ENCODE measurements at regions not wholly inside any gene's neighbourhood (a gene's known extent, or its start where the extent isn't known, plus 50 kb on each side); places are given as distances from the start of the nearest gene placed in this dataset.

GRCh38 chr6:97885325-97885724, 602.3 kb upstream of the MMS22L start:
- no peak overlapping the region for H3K4me3 ChIP-seq (replicated peaks in 1 of 2; ENCODE audit: low read depth in 1 of 2, low read length in 2 of 2)
- ChIA-PET CTCF (no interaction called here), POLR2A (no interaction called here), RAD21 (ENCODE audit: low non-redundant PET in 1 of 2, low total read pairs in 2 of 2, uncharacterized antibody in 2 of 2, unreplicated experiment in 2 of 2) (no interaction called here)
- TF ChIP-seq POLR2AphosphoS5 (IDR thresholded peaks at IDR 0.05; ENCODE audit: low read depth, low read length) (no peak), ZFX (IDR thresholded peaks at IDR 0.05) (no peak), EGR1 (IDR thresholded peaks at IDR 0.05; ENCODE audit: low read depth) (no peak), ZNF274 (IDR thresholded peaks at IDR 0.05; ENCODE audit: low read depth, low read length) (no peak), YY1 (IDR thresholded peaks at IDR 0.05; ENCODE audit: extremely low read depth, insufficient replicate concordance, low read depth, low read length) (no peak), SP1 (IDR thresholded peaks at IDR 0.05; ENCODE audit: low read depth) (no peak), CEBPB (IDR thresholded peaks at IDR 0.05; ENCODE audit: low read depth) (no peak), EZH2 (IDR thresholded peaks at IDR 0.05) (no peak), ZBTB33 (IDR thresholded peaks at IDR 0.05; ENCODE audit: extremely low read depth, insufficient replicate concordance, low read length) (no peak), POLR2A (IDR thresholded peaks at IDR 0.05; ENCODE audit: borderline replicate concordance, extremely low read depth, insufficient read depth, insufficient read length) (no peak), REST (IDR thresholded peaks at IDR 0.05; ENCODE audit: low read depth) (no peak), ATF3 (IDR thresholded peaks at IDR 0.05) (no peak), SIN3A (IDR thresholded peaks at IDR 0.05; ENCODE audit: low read depth) (no peak), ELF1 (IDR thresholded peaks at IDR 0.05; ENCODE audit: borderline replicate concordance, low read depth) (no peak), RAD21 (IDR thresholded peaks at IDR 0.05; ENCODE audit: low read depth) (no peak), CTCF (IDR thresholded peaks at IDR 0.05 in 2 of 3, conservative IDR thresholded peaks at IDR 0.05 in 1 of 3; ENCODE audit: borderline replicate concordance in 1 of 3, insufficient read depth in 1 of 3, low read depth in 2 of 3, low read length in 2 of 3) (no peak), TCF7L2 (IDR thresholded peaks at IDR 0.05; ENCODE audit: borderline replicate concordance, extremely low read depth, insufficient read depth, insufficient read length) (no peak), JUND (IDR thresholded peaks at IDR 0.05) (no peak)
- no peaks in the 10 kb centered on the region for H3K36me3 ChIP-seq (ENCODE audit: control insufficient read depth in 1 of 2, insufficient read depth in 2 of 2, low read length in 2 of 2)
- no peaks in the 10 kb centered on the region for H3K9me3 ChIP-seq (ENCODE audit: control insufficient read depth in 1 of 2, insufficient read depth in 1 of 2, low read depth in 1 of 2, low read length in 2 of 2)
- H3K4me1 ChIP-seq (ENCODE audit: control insufficient read depth in 1 of 2, insufficient read depth in 2 of 2, low read length in 2 of 2) = no peaks in the 10 kb centered on the region
- no TSS peak for BruUV-seq (replicated peaks)
- intact Hi-C loops (cut with micrococcal nuclease) = no loop called here
- no peaks in the 10 kb centered on the region for H3K79me2 ChIP-seq (ENCODE audit: insufficient read depth, low read length)
- no peak for ATAC-seq
- H3K9ac ChIP-seq (ENCODE audit: low read length) = no peak overlapping the region
- no peak overlapping the region for H3K4me2 ChIP-seq (ENCODE audit: low read length)
- no peak for DNase-seq (ENCODE audit: low read depth, low spot score)
- H4K20me1 ChIP-seq (ENCODE audit: insufficient read depth) = no peaks in the 10 kb centered on the region
- no peak overlapping the region for H2AFZ ChIP-seq (ENCODE audit: low read depth, low read length, poor library complexity, severe bottlenecking)
- H3K9me2 ChIP-seq (ENCODE audit: insufficient read depth) = no peaks in the 10 kb centered on the region
- H3K27me3 ChIP-seq (ENCODE audit: insufficient read depth, low read length) = peaks cover 5% of the 10 kb centered on the region
- H3K27ac ChIP-seq (ENCODE audit: low read depth, low read length) = no peak overlapping the region

Data from HCT116 (cell line).